ENCODE measurements at regions not wholly inside any gene's neighbourhood (a gene's known extent, or its start where the extent isn't known, plus 50 kb on each side); places are given as distances from the start of the nearest gene placed in this dataset.

DNA sequence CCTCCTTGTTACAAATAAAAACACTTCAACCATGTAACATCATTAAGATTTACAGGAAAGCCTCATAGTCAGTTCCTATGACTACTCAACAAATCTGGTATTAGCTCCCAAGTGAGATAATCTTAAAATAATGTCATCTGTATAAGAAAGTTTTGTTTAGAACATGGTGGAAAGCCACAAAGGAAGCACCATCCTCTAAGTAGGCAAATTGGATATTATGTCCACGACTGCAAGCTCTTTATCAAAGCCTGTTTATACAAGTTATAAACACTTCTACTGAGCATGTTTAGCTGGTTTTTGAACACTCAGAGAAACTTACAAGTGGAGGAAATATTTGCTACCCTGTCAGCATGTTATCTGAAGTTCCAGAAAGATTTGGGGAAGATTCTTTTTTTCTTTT, 349.8 kb downstream of the ARL4A start:
- TF ChIP-seq EP300 (IDR thresholded peaks at IDR 0.05), result no peak
- TF ChIP-seq, protein P1, sequence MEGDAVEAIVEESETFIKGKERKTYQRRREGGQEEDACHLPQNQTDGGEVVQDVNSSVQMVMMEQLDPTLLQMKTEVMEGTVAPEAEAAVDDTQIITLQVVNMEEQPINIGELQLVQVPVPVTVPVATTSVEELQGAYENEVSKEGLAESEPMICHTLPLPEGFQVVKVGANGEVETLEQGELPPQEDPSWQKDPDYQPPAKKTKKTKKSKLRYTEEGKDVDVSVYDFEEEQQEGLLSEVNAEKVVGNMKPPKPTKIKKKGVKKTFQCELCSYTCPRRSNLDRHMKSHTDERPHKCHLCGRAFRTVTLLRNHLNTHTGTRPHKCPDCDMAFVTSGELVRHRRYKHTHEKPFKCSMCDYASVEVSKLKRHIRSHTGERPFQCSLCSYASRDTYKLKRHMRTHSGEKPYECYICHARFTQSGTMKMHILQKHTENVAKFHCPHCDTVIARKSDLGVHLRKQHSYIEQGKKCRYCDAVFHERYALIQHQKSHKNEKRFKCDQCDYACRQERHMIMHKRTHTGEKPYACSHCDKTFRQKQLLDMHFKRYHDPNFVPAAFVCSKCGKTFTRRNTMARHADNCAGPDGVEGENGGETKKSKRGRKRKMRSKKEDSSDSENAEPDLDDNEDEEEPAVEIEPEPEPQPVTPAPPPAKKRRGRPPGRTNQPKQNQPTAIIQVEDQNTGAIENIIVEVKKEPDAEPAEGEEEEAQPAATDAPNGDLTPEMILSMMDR (IDR thresholded peaks at IDR 0.05), result no peak

Measured in stomach (tissue), 4 donors.